ENCODE measurements at regions not wholly inside any gene's neighbourhood (a gene's known extent, or its start where the extent isn't known, plus 50 kb on each side); places are given as distances from the start of the nearest gene placed in this dataset.

DNA sequence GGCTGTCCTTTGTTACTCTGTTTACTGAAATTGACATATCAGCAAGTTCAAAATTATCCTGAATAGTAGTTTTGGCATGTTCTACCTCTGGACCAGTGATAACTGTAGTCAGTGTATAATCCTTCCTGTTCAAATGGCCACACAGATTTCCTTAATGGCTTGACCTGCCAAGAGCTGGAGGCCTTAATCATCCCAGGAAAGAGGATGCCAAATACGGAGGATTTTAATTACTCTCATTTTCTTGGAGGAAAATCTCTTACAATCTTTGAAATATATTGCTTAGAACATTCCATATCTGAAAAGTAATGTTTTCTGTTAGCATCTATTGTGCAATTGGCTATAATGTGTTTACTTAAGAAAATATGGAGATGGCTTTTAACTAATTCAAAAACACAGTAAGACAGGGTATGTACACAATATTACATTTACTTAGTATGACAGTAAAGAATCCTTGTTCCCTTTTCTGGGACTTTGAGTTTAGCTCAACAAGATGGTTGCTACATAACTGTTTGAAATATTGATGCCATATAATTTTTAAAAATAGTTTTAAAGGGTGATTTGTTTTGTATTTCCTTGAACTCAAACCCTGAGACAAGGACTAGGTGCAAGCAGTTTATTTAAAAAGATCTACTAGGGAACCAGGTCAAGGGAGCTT, 68.9 kb upstream of the SELENOP start:
- no peaks in the 10 kb centered on the region for H3K27me3 ChIP-seq
- H3K36me3 ChIP-seq = no peaks in the 10 kb centered on the region
- H3K27ac ChIP-seq = no peak overlapping the region
- no peaks in the 10 kb centered on the region for H3K4me1 ChIP-seq
- no peaks in the 10 kb centered on the region for H3K9me3 ChIP-seq
- intact Hi-C loops (cut with DNase I; ENCODE audit: low total_unique reads) = no loop called here
- TF ChIP-seq, protein P1, sequence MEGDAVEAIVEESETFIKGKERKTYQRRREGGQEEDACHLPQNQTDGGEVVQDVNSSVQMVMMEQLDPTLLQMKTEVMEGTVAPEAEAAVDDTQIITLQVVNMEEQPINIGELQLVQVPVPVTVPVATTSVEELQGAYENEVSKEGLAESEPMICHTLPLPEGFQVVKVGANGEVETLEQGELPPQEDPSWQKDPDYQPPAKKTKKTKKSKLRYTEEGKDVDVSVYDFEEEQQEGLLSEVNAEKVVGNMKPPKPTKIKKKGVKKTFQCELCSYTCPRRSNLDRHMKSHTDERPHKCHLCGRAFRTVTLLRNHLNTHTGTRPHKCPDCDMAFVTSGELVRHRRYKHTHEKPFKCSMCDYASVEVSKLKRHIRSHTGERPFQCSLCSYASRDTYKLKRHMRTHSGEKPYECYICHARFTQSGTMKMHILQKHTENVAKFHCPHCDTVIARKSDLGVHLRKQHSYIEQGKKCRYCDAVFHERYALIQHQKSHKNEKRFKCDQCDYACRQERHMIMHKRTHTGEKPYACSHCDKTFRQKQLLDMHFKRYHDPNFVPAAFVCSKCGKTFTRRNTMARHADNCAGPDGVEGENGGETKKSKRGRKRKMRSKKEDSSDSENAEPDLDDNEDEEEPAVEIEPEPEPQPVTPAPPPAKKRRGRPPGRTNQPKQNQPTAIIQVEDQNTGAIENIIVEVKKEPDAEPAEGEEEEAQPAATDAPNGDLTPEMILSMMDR (IDR thresholded peaks at IDR 0.05) = no peak
- H3K4me3 ChIP-seq = no peak overlapping the region
- DNase-seq = no peak

DNA sequence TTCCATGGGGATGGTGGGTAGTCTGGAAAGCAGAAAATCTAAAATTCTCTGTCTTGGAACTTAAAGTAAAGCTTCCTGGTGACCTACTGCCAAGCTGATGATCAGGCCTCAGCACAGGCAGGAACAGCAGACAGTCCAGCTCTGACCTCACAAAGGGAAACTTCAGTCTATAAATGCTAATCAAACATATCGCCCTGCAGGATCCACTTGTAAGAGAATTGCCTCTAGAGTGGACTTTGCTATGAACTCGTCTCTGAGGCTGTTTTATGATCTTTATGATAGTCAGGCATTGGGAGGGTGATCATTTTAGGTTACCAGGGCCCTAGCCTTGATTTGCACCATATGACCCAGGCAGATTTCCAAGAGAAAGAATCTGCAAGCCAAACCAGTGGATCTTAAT, 67.6 kb upstream of the SELENOP start:
- no peak for DNase-seq
- Histone ChIP-seq H3K27ac (no peak overlapping the region), H3K27me3 (no peaks in the 10 kb centered on the region), H3K4me1 (no peaks in the 10 kb centered on the region), H3K9me3 (no peaks in the 10 kb centered on the region), H3K36me3 (no peaks in the 10 kb centered on the region), H3K4me3 (no peak overlapping the region)
- TF ChIP-seq, protein P1 (IDR thresholded peaks at IDR 0.05) = no peak
- intact Hi-C loops (cut with DNase I; ENCODE audit: low total_unique reads) = no loop called here

DNA sequence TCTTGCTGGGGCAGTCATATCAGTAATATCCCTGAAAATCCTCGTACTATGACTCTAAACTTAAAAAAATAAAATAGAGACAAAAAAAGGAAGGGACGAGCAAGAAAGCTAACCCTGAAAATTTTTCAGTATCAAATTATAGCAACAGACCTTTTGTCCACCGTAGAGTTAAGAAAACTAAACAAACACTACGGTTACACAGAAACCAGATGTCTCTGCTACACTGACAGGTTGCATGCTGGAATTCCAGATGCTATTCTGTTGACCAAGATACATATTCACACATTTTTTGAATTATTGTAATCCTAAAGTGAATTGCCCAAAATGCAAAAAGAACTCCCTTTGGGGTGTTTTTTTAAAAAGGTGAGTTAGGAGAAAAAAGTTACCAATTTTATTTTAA, 66.9 kb upstream of the SELENOP start:
- Histone ChIP-seq H3K27ac (no peak overlapping the region), H3K9me3 (no peaks in the 10 kb centered on the region), H3K4me3 (no peak overlapping the region), H3K36me3 (no peaks in the 10 kb centered on the region), H3K27me3 (peaks cover 0 to 4% of the 10 kb centered on the region in 2 donors), H3K4me1 (no peaks in the 10 kb centered on the region)
- DNase-seq = no peak
- TF ChIP-seq, protein P1 (IDR thresholded peaks at IDR 0.05) = no peak
- intact Hi-C loops (cut with DNase I; ENCODE audit: low total_unique reads) = no loop called here

DNA sequence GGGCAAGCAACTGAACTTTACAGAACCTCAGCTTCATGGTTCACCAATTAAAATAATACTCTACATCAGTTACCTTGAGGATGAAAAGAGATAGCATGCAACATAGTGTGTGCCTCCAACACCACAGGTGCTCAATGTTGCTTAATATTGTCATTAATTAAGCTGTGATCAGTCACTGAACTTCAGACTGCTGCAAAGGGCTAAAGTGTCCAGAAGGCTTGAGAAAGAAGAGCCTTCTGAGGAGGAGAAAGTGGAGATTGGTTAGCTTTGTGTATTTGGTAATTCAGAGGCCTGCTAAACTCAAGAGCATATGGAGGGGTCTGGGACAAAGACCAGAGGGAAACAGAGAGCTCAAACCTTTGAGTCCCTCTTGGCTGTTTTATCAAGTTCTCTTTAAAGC, 66.3 kb upstream of the SELENOP start:
- Histone ChIP-seq H3K4me1 (no peaks in the 10 kb centered on the region), H3K36me3 (no peaks in the 10 kb centered on the region), H3K4me3 (no peak overlapping the region), H3K27me3 (peaks cover 0 to 5% of the 10 kb centered on the region in 2 donors), H3K9me3 (no peaks in the 10 kb centered on the region), H3K27ac (no peak overlapping the region)
- no peak for DNase-seq
- TF ChIP-seq, protein P1 (IDR thresholded peaks at IDR 0.05) = no peak
- intact Hi-C loops (cut with DNase I; ENCODE audit: low total_unique reads) = no loop called here

DNA sequence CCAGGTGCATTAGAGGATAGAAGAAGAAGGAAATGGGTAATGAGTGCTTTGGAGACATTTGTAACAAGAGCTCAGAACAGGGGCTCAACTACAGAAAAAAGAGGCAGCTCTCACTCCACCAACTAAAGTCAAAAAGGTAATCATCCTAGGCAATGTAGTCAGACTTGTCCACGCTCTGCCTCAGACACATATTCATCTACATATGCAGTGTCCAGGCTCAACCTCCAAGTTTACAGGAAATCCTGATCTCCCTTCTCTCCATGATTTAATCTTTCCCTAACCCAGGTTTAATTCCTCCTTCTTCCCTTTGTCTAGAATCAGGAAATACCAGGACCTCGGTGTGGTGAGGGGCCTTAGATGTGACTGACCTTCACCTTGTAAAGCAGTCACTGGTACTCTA, 65.7 kb upstream of the SELENOP start:
- intact Hi-C loops (cut with DNase I; ENCODE audit: low total_unique reads) = no loop called here
- H3K36me3 ChIP-seq = no peaks in the 10 kb centered on the region
- H3K9me3 ChIP-seq = no peaks in the 10 kb centered on the region
- no peak overlapping the region for H3K4me3 ChIP-seq
- H3K4me1 ChIP-seq = no peaks in the 10 kb centered on the region
- no peak for DNase-seq
- H3K27me3 ChIP-seq = peaks cover 0 to 9% of the 10 kb centered on the region in 2 donors
- H3K27ac ChIP-seq = no peak overlapping the region
- TF ChIP-seq, protein P1 (IDR thresholded peaks at IDR 0.05) = no peak

Measured in tibial artery (tissue), 4 donors.